Activated gamma-delta T cell (primary cell): ENCODE measurements at regions not wholly inside any gene's neighbourhood (a gene's known extent, or its start where the extent isn't known, plus 50 kb on each side); places are given as distances from the start of the nearest gene placed in this dataset.
A peak's percentile ranks its signal among the peaks of the same experiment; 100 is the strongest.
"Not testable (repeated sequence)": the region's sequence is repeated elsewhere in the genome, so short reads cannot be mapped to it uniquely, and the experiment has no call there.

Experiments used
- DNase-seq: peaks from one replicate; lab custom pipeline; 2025; lab: John Stamatoyannopoulos, UW

DNA sequence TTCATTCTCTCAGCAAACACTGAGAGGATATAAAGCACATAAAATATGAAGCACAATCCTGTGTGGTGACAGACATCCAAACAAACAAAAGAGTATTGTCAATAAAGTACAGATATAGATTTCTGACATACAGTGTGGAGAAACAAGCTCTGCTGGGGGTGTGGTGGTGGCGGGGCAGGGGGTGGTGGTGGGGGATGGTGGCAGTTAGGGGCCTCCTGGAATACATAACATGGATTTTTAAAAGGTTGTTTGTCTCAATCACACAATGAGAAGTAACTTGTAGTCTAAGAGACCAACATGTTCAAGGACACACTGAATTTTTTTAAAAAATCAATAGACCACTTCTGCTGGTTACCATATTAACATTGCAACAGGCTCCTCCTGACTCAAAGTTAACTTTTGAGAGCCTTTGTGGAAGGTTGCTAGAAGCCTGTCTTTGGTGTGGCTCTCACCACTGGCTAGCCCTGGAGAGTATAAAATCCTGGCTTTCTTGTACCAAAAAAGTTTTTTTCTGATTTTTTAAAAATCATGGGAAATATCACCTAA is 1197.4 kb downstream of the SUCLG1 start:
- DNase-seq = no peak

DNA sequence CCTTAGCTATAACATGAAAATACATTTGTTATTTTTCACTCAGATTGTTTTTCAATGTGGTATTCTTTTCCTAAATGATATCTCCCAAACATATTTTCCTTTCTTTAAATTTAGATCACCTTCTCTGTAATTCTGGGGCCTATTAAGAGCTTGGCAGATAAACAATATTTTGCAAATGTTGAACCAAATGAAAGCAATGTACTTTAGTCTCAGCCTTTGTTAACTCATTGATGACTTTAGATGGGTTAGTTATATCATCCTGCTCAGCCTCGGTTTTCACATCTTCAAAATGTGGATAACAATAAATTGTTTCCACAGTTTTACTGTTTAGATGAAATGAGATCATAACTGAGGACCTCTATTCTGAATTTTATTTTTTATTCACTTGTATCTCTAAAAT is 1205.2 kb downstream of the SUCLG1 start:
- DNase-seq = no peak

- no peak for DNase-seq
Observed at GRCh38 chr2:83251321-83251872, 1207.7 kb downstream of the SUCLG1 start.

- peak; percentile 5 for DNase-seq
Observed at GRCh38 chr2:83245806-83246537, 1213.1 kb downstream of the SUCLG1 start.

DNA sequence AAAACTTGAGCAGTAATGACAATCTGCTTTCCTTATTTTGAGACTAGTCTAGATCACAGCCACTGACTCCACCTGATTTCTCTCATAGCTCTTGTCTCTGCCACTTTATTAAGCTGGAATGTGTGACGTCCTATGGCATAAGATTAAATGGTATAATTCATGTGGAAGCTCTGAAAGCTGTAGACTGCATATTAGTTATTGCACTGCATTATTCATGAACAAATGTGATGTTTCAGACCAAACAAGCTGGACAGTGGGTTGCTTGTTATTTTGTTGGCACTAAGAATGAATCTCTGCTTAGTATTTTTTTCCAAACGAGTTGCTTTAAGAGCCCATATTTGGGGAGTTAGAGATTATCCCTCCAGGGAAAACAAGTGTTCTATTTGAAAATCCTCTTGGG is 1218.5 kb downstream of the SUCLG1 start:
- no peak for DNase-seq

DNA sequence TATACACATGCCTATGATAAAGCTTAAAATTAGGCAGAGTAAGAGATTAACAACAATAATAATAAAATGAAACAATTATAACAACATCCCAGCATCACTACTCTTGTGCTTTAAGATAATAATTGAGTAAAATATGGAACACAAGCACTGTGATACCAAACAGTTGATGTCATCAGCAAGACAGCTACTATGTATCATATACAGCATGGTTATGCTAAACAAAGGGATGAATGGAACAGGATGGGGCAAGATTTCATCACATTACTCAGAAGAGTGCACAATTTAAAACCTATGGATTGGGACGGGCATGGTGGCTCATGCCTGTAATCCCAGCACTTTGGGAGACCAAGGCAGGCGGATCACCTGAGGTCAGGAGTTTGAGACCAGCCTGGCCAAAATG is 1221.0 kb downstream of the SUCLG1 start:
- DNase-seq = no peak

DNA sequence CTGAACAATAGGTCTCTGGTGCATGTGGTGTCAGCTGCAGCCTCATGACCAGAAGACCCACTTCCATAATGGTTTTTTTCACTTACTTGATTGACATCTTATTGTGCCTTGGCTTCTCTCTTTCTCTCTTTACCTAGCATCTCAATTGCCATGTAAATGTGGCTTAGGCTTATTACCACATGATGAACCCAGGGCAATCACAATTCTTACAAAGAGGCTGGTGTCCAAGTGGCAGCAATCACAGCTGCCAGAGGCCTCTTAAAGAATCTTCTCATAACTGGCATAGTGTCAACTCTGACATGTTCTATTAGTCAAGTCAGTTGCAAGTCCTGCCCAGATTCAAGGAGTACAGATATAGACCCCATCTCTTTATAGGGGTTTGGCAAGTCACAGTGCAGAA is 1224.8 kb downstream of the SUCLG1 start:
- no peak for DNase-seq

DNA sequence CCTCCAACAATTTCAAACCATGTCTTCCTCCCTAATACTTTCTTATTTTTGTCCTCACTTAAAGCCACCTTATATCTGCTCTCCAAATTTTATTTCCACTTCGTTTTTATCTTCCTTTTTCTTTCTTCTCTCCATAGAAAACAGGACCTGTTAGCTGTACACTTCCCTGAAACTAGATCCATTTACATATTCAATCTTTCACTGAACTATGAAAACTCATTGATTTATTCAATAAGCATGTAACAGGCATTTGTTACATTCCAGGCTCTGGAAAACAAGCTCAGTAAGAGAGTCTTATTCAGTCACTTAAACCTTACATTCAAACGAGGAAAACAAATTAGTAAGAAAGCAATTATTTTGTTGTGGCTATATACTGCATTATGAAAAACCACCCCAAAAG is 1225.3 kb downstream of the SUCLG1 start:
- no peak for DNase-seq

- no peak for DNase-seq
Observed at GRCh38 chr2:83233326-83233725, 1225.8 kb downstream of the SUCLG1 start.

GRCh38 chr2:83229443-83229842 is 1229.6 kb downstream of the SUCLG1 start:
- no peak for DNase-seq

DNA sequence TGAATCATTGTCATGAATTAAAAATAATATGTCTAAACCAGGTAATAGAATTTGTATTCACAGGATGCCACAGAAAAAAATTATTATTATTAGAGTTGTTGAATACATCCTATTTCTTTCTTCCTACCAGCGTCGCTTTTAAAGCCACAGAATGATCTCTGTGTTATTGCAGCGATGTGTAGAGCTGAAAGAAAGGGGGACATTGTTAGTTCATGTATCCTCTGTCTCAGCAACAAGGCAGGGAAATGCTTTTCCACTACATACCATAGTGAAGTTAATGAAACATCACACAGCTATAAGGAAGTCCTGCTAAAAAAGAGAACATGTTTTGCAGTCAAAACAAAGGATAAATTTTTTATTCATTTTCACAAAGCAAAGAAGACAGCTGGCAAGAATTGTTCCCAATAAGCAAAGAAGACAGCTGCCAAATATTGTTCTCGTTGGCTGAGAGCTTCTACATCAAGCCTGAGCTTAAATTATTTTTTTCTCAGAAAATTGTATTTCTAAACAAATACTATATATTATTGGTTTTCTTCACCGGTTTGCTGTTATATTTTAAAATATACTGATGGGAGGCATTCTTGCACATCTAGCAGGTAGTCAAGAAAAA is 1234.4 kb downstream of the SUCLG1 start:
- no peak for DNase-seq

- no peak for DNase-seq
Observed at GRCh38 chr2:83221258-83221657, 1237.8 kb downstream of the SUCLG1 start.

DNA sequence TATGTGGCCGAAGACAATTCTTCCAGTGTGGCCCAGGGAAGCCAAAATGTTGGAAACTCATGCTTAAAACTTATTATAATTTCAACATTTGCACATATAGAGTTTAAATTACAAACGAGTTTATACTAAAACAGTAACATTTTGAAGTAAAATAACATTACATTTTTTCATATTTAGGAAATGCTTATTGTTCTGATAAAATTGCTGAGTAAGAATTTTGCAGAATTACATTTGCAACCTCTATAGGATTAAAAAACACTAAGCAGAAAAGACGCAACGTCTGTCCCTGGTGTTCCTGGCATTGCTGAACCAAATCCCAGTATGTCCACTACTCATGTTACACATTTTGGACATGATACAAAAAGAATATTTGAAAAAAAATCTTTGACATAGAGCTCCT is 1241.2 kb downstream of the SUCLG1 start:
- DNase-seq = no peak

GRCh38 chr2:83196225-83196624 is 1262.9 kb downstream of the SUCLG1 start:
- DNase-seq = no peak

DNA sequence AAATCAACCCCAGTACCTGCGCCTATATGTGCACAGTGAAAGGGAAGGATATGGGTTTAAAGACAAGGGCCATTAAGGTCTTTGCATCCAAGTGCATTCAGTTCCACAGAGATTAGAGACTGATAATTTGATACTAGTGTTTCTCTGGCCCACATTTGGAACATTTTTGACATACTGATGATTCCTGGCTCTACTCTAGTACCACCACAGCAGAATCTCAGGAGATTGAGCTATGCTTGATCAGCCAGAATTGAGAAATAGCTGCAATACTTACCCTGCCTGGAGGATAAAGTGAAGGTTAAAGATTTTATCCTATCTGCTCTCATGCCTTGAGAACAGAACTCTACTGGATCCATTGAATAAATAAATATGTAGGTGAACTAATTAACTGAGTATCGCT is 1267.8 kb downstream of the SUCLG1 start:
- DNase-seq = no peak

DNA sequence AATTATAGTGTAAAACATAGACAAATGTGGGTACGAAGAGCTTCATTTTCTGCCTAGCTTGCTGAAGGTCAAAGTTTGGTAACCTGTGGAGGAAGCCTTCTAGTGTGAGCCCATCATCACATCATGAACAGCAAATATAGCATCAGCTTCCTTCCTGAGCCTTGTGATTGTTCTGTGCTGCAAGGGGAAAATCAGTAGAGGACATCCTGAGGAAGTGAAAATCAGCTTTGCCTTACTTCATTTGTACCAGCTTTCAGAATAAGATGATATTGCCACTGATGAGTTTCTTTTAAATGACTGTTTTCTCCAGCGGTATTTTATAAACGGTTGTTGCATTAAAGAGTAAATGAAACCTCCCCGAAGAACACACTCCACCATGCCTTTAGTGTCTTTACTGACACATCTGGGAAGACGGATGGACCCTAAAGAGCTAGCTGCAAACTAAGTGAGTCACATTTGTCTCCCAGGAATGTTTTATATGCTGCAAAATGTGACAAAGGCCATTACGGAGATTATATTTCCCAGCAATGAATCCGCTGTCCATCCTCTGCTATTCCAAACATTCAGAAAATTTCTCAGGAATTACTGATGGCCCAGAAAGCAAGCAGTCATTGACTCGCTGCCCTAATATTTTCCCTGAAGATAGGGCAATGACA is 1272.8 kb downstream of the SUCLG1 start:
- no peak for DNase-seq

- DNase-seq = not testable (repeated sequence)
Observed at GRCh38 chr2:83180862-83181530, 1278.1 kb downstream of the SUCLG1 start.

DNA sequence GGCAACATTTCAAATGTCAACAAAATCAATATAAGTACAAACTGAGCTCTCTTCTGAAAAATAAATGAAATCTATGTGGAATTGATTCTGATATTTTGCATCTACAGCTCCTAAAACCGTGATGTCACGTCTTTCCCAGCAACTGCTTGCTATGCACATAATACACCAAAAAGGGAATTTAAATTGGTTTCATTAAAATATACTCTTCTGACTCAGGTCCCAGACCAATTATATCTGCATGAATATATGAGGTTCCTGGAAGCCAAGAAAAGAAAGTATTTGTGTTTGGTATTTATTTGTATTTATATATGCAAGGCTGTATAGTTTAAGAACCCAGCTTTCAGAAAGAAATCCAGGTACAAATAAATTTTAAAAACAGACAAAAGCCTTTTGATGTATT is 1282.5 kb downstream of the SUCLG1 start:
- no peak for DNase-seq

- DNase-seq = no peak
Observed at GRCh38 chr2:83172841-83173240, 1286.2 kb downstream of the SUCLG1 start.

GRCh38 chr2:83168377-83168776 is 1290.7 kb downstream of the SUCLG1 start:
- no peak for DNase-seq

DNA sequence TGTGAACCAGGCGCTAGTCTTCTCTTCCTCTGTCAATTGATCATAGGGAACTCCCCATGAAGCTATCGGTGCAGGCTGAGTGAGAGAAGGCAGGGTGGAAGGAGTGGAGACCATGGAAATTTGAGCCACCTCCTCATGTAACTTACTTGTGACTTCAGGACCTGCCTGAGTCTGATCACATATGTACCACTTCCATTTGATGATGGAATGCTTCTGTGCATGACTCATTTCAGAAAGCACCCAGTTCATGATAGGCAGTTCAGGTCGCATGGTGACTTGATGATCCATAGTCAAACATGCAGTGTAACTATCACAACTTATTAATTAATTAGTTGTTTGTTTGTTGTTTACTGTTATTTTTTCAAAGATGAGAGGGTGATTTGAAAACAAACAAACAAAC is 1296.7 kb downstream of the SUCLG1 start:
- no peak for DNase-seq

DNA sequence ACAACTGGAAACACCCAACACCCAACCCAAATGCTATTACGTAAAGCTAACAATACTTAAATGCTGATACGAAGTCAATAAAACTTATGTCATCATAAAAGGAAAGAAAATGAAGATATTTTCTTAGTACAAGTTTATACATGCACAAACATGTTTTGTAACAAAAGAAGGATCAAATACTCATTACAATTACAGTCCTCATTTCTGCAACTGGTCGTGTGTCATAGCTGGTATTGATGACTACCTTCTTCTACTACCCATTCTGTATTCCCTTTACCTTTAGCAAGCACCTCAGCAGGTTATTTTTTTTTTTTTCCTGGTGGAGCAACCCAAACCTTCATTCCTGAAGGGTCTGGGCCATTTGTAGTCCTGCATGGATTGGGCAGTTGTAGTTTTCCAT is 1298.5 kb downstream of the SUCLG1 start:
- no peak for DNase-seq
